Fibroblast of lung (primary cell): ENCODE measurements at regions not wholly inside any gene's neighbourhood (a gene's known extent, or its start where the extent isn't known, plus 50 kb on each side); places are given as distances from the start of the nearest gene placed in this dataset.

Experiments
- DNase-seq, 2 donors: peaks; one replicate each; pipeline versions ENCODE4 v3.0.0 to v3.0.0-alpha.2; 2010; ENCODE audit warnings: low read depth in 2 of 2
- H2AFZ ChIP-seq: 2 replicates; pipeline ENCODE4 v1.5.1; 2012; ENCODE audit warnings: low read length, control low read depth, inconsistent platforms
- H3K27ac ChIP-seq: 2 replicates; pipeline ENCODE4 v1.5.1; 2011; ENCODE audit warnings: low read length, control low read depth; ENCODE audit not compliant: insufficient read depth
- H3K27me3 ChIP-seq: 2 replicates; pipeline ENCODE4 v1.5.1; 2011; ENCODE audit warnings: mild to moderate bottlenecking, low read length; ENCODE audit not compliant: control insufficient read depth, insufficient read depth
- H3K36me3 ChIP-seq: 2 replicates; pipeline ENCODE4 v1.5.1; 2011; ENCODE audit warnings: low read length; ENCODE audit not compliant: control insufficient read depth, insufficient read depth
- H3K4me1 ChIP-seq: 2 replicates; pipeline ENCODE4 v1.5.1; 2011; ENCODE audit warnings: low read length; ENCODE audit not compliant: control insufficient read depth, insufficient read depth; ENCODE audit errors: extremely low read depth
- H3K4me2 ChIP-seq: 2 replicates; pipeline ENCODE4 v1.5.1; 2011; ENCODE audit warnings: low read length, control low read depth; ENCODE audit not compliant: insufficient read depth; ENCODE audit errors: extremely low read depth
- H3K4me3 ChIP-seq, 4 experiments: fragments of 200-600 bp in 1 of 4; sonication (generic) in 1 of 4; replicated peaks in 1 of 4; 2 replicates each; pipeline ENCODE4 v1.5.1; 2011 to 2016; ENCODE audit warnings: low read length in 4 of 4, low read depth in 3 of 4, mild to moderate bottlenecking in 3 of 4, control low read depth in 2 of 4, inconsistent platforms in 1 of 4, mixed read lengths in 1 of 4; ENCODE audit not compliant: insufficient read depth in 1 of 4; ENCODE audit errors: control extremely low read depth in 1 of 4
- H3K79me2 ChIP-seq: 2 replicates; pipeline ENCODE4 v1.5.1; 2012; ENCODE audit warnings: mild to moderate bottlenecking, low read length, inconsistent platforms; ENCODE audit not compliant: control insufficient read depth, insufficient read depth
- H3K9ac ChIP-seq: 2 replicates; pipeline ENCODE4 v1.5.1; 2011; ENCODE audit warnings: mild to moderate bottlenecking, low read length, control low read depth; ENCODE audit not compliant: insufficient read depth
- H3K9me3 ChIP-seq: 2 replicates; pipeline ENCODE4 v1.5.1; 2012; ENCODE audit warnings: low read depth, low read length; ENCODE audit not compliant: control insufficient read depth, insufficient read depth
- H4K20me1 ChIP-seq: 2 replicates; pipeline ENCODE4 v1.5.1; 2011; ENCODE audit warnings: low read length; ENCODE audit not compliant: control insufficient read depth, insufficient read depth; ENCODE audit errors: extremely low read depth
- CTCF ChIP-seq, 2 donors: IDR thresholded peaks in 1 of 2; conservative IDR thresholded peaks in 1 of 2; 1 replicate in 1 of 2; 2 replicates in 1 of 2; pipeline ENCODE4 v1.5.1; 2011 to 2012; ENCODE audit warnings: low read length in 2 of 2, control low read depth in 1 of 2, inconsistent platforms in 1 of 2, low read depth in 1 of 2, mild to moderate bottlenecking in 1 of 2
- EZH2 ChIP-seq: IDR thresholded peaks from 2 replicates; pipeline ENCODE4 v1.5.1; 2012; ENCODE audit warnings: low read length, control low read depth, mild to moderate bottlenecking; ENCODE audit errors: missing control alignments

- no peak overlapping the region for H3K27ac ChIP-seq
- H3K4me2 ChIP-seq = no peak overlapping the region
- no peaks in the 10 kb centered on the region for H3K9me3 ChIP-seq
- no peaks in the 10 kb centered on the region for H4K20me1 ChIP-seq
- no peaks in the 10 kb centered on the region for H3K36me3 ChIP-seq
- H2AFZ ChIP-seq = no peak overlapping the region
- no peak overlapping the region for H3K4me3 ChIP-seq
- TF ChIP-seq CTCF (conservative IDR thresholded peaks at IDR 0.05 in 1 of 2, IDR thresholded peaks at IDR 0.05 in 1 of 2; ENCODE audit: low read depth in 1 of 2, low read length in 2 of 2) = no peak
- no peak for TF ChIP-seq EZH2
- peaks cover 4% of the 10 kb centered on the region for H3K4me1 ChIP-seq
- DNase-seq = peak in 1 of 2 donors; percentile 69
- H3K9ac ChIP-seq = no peak overlapping the region
- no peaks in the 10 kb centered on the region for H3K27me3 ChIP-seq
- no peaks in the 10 kb centered on the region for H3K79me2 ChIP-seq
Measured at GRCh38 chr6:15956205-15957106, 172.4 kb upstream of the MYLIP start.

- H3K9ac ChIP-seq = no peak overlapping the region
- TF ChIP-seq CTCF (conservative IDR thresholded peaks at IDR 0.05 in 1 of 2, IDR thresholded peaks at IDR 0.05 in 1 of 2; ENCODE audit: low read depth in 1 of 2, low read length in 2 of 2) = no peak
- TF ChIP-seq EZH2 = no peak
- H3K27me3 ChIP-seq = no peaks in the 10 kb centered on the region
- H3K4me3 ChIP-seq = no peak overlapping the region
- DNase-seq = no peak
- no peak overlapping the region for H3K27ac ChIP-seq
- no peaks in the 10 kb centered on the region for H3K36me3 ChIP-seq
- no peak overlapping the region for H3K4me2 ChIP-seq
- H4K20me1 ChIP-seq = no peaks in the 10 kb centered on the region
- peaks cover 4% of the 10 kb centered on the region for H3K4me1 ChIP-seq
- no peaks in the 10 kb centered on the region for H3K79me2 ChIP-seq
- H2AFZ ChIP-seq = no peak overlapping the region
- H3K9me3 ChIP-seq = no peaks in the 10 kb centered on the region
Measured at GRCh38 chr6:15955484-15955883, 173.4 kb upstream of the MYLIP start.

DNA sequence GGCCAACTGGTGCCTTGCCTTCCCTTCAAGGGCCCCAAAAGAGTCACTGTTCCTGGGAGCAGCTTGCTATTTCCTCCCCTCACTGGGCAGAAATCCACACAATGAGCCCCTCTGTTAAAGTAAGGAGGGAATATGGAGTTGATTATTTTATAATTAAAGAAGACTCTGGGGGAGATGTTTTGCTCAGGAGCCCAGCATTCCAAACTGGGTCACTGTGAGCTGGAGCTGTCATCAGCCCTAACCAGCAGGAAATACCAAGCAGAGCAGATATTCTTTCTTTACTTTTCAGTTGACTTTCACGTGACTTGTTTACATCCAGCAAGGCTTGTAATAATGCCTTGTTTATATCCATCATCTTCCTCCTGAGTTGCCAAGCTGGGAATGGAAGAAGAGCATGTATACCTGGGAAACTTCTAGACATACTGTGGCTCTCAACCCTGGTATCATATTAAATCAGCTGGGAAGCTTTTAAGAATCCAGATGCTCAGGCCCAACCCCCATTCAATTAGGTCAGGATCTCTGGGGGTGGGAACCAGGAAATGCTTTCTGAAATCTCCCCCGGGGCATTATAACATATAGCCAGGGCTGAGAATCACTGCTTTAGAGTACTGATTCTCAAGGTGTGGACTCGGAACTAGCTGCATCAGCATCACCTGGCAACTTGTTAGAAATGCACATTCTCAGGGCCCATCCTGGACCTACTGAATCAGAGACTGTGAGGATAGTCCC is 175.6 kb upstream of the MYLIP start:
- H3K27me3 ChIP-seq = no peaks in the 10 kb centered on the region
- no peaks in the 10 kb centered on the region for H3K79me2 ChIP-seq
- peaks cover 4% of the 10 kb centered on the region for H3K4me1 ChIP-seq
- H4K20me1 ChIP-seq = no peaks in the 10 kb centered on the region
- no peaks in the 10 kb centered on the region for H3K9me3 ChIP-seq
- H2AFZ ChIP-seq = no peak overlapping the region
- no peak for DNase-seq
- no peak for TF ChIP-seq EZH2
- no peak for TF ChIP-seq CTCF (conservative IDR thresholded peaks at IDR 0.05 in 1 of 2, IDR thresholded peaks at IDR 0.05 in 1 of 2; ENCODE audit: low read depth in 1 of 2, low read length in 2 of 2)
- no peak overlapping the region for H3K9ac ChIP-seq
- no peak overlapping the region for H3K4me3 ChIP-seq
- no peak overlapping the region for H3K27ac ChIP-seq
- H3K36me3 ChIP-seq = no peaks in the 10 kb centered on the region
- H3K4me2 ChIP-seq = no peak overlapping the region
